SK-N-SH (cell line): ENCODE measurements at regions not wholly inside any gene's neighbourhood (a gene's known extent, or its start where the extent isn't known, plus 50 kb on each side); places are given as distances from the start of the nearest gene placed in this dataset.

Source experiments
- CTCF ChIA-PET: fragments of 300-600, 350-600 bp; formaldehyde crosslinking; extraction: SDS; loops from one replicate; lab custom pipeline; 2021; lab: Yijun Ruan, JAX
- POLR2A ChIA-PET: fragments of 350-600 bp; sonication (Branson Sonifier 250); formaldehyde crosslinking; extraction: SDS; loops from one replicate; lab custom pipeline; 2020; ENCODE audit warnings: antibody characterized with exemption, inconsistent platforms; lab: Yijun Ruan, JAX
- DNase-seq: peaks from one replicate; pipeline ENCODE4 v3.0.0; 2012
- H2AFZ ChIP-seq: fragments of 200-600 bp; sonication (generic); 2 replicates; pipeline ENCODE4 v1.8.1; 2016; ENCODE audit warnings: antibody characterized with exemption, mild to moderate bottlenecking, low read depth
- H3F3A ChIP-seq: fragments of 200-600 bp; sonication (generic); replicated peaks from 2 replicates; pipeline ENCODE3; 2016; ENCODE audit warnings: antibody characterized with exemption, mild to moderate bottlenecking; ENCODE audit not compliant: insufficient read depth
- H3K27ac ChIP-seq, 2 experiments: fragments of 200-500 bp in 1 of 2; fragments of 200-600 bp in 1 of 2; sonication (Bioruptor generic) in 1 of 2; sonication (generic), shearing (Covaris generic) in 1 of 2; 2 replicates each; pipeline versions ENCODE4 v1.5.1 to v1.6.1; 2014 to 2016; ENCODE audit warnings: low read depth in 2 of 2, inconsistent platforms in 1 of 2, low read length in 1 of 2, mild to moderate bottlenecking in 1 of 2, mixed read lengths in 1 of 2
- H3K27me3 ChIP-seq: fragments of 200-600 bp; sonication (generic), shearing (Covaris generic); 2 replicates; pipeline ENCODE4 v1.6.1; 2016; ENCODE audit warnings: mixed run types; ENCODE audit not compliant: insufficient read depth
- H3K36me3 ChIP-seq, 2 experiments: fragments of 200-500 bp in 1 of 2; fragments of 200-600 bp in 1 of 2; sonication (Bioruptor generic) in 1 of 2; sonication (generic) in 1 of 2; replicated peaks in 1 of 2; 2 replicates each; pipeline versions ENCODE3 to v1.5.1; 2014 to 2016; ENCODE audit warnings: low read length in 1 of 2, mild to moderate bottlenecking in 1 of 2; ENCODE audit not compliant: insufficient read depth in 2 of 2, control insufficient read depth in 1 of 2
- H3K4me1 ChIP-seq, 2 experiments: fragments of 200-500 bp in 1 of 2; fragments of 200-600 bp in 1 of 2; sonication (Bioruptor generic) in 1 of 2; sonication (generic), shearing (Covaris generic) in 1 of 2; 2 replicates each; pipeline versions ENCODE4 v1.5.1 to v1.6.1; 2014 to 2016; ENCODE audit warnings: low read depth in 1 of 2, low read length in 1 of 2, mixed run types in 1 of 2; ENCODE audit not compliant: insufficient read depth in 2 of 2, control insufficient read depth in 1 of 2
- H3K4me2 ChIP-seq: fragments of 200-600 bp; sonication (generic), shearing (Covaris generic); 2 replicates; pipeline ENCODE4 v1.6.1; 2017; ENCODE audit warnings: mixed run types
- H3K4me3 ChIP-seq, 2 experiments: fragments of 200-500 bp in 1 of 2; fragments of 200-600 bp in 1 of 2; sonication (Bioruptor generic) in 1 of 2; sonication (generic), shearing (Covaris generic) in 1 of 2; 2 replicates each; pipeline versions ENCODE4 v1.5.1 to v1.8.1; 2014 to 2016; ENCODE audit warnings: low read depth in 2 of 2, inconsistent platforms in 1 of 2, low read length in 1 of 2, mild to moderate bottlenecking in 1 of 2, mixed read lengths in 1 of 2, moderate library complexity in 1 of 2
- H3K79me2 ChIP-seq: fragments of 200-600 bp; sonication (generic); 2 replicates; pipeline ENCODE4 v1.8.1; 2017; ENCODE audit warnings: mild to moderate bottlenecking; ENCODE audit not compliant: insufficient read depth
- H3K9ac ChIP-seq: fragments of 200-600 bp; sonication (generic); 2 replicates; pipeline ENCODE4 v1.6.1; 2017; ENCODE audit warnings: mixed run types
- H3K9me2 ChIP-seq: fragments of 200-600 bp; sonication (generic); 2 replicates; pipeline ENCODE4 v1.6.1; 2017; ENCODE audit warnings: mixed run types
- H3K9me3 ChIP-seq: fragments of 200-600 bp; sonication (generic); 2 replicates; pipeline ENCODE4 v1.6.1; 2017; ENCODE audit warnings: mixed run types, mild to moderate bottlenecking, moderate library complexity
- H4K20me1 ChIP-seq: fragments of 200-600 bp; sonication (generic); 2 replicates; pipeline ENCODE4 v1.6.1; 2017; ENCODE audit warnings: mild to moderate bottlenecking, mixed run types; ENCODE audit not compliant: insufficient read depth
- EP300 ChIP-seq, 2 experiments: IDR thresholded peaks; 2 replicates each; pipeline versions ENCODE4 v1.4.0 to v1.6.1; 2012; ENCODE audit warnings: borderline replicate concordance in 1 of 2, low read depth in 1 of 2, low read length in 1 of 2
- FOSL2 ChIP-seq: IDR thresholded peaks from 2 replicates; pipeline ENCODE4 v1.4.0; 2012; ENCODE audit warnings: low read depth, mild to moderate bottlenecking, moderate library complexity, borderline replicate concordance
- FOXM1 ChIP-seq: IDR thresholded peaks from 2 replicates; pipeline ENCODE4 v1.4.0; 2012; ENCODE audit warnings: low read depth, mild to moderate bottlenecking
- GABPA ChIP-seq: IDR thresholded peaks from 2 replicates; pipeline ENCODE4 v1.4.0; 2012; ENCODE audit warnings: low read depth, mild to moderate bottlenecking
- GATA2 ChIP-seq: sonication (generic); formaldehyde crosslinking; IDR thresholded peaks from 2 replicates; pipeline ENCODE4 v1.5.0; 2020; ENCODE audit warnings: mild to moderate bottlenecking, missing genetic modification reagents
- JUND ChIP-seq: IDR thresholded peaks from 2 replicates; pipeline ENCODE4 v1.4.0; 2012
- RAD21 ChIP-seq: IDR thresholded peaks from 2 replicates; pipeline ENCODE4 v1.6.1; 2012; ENCODE audit warnings: mild to moderate bottlenecking, low read length
- RXRA ChIP-seq: IDR thresholded peaks from 2 replicates; pipeline ENCODE4 v1.4.0; 2012; ENCODE audit warnings: low read depth, mild to moderate bottlenecking, borderline replicate concordance
- SMC3 ChIP-seq: IDR thresholded peaks from 2 replicates; pipeline ENCODE4 v1.6.1; 2012; ENCODE audit warnings: low read depth, low read length, improper control_type of control experiment
- TAF1 ChIP-seq: IDR thresholded peaks from 2 replicates; pipeline ENCODE4 v1.6.1; 2012; ENCODE audit warnings: low read depth, mild to moderate bottlenecking, low read length, moderate library complexity, borderline replicate concordance
- YY1 ChIP-seq: IDR thresholded peaks from 2 replicates; pipeline ENCODE4 v1.4.0; 2012; ENCODE audit warnings: low read depth, mild to moderate bottlenecking
- WGBS: methylation state at CpG from one replicate; pipeline ENCODE4 v1.1.6; 2017; ENCODE audit warnings: low lambda C conversion rate; 5-methylcytosine and 5-hydroxymethylcytosine counted together
- TF ChIP-seq, protein P1 (sequence below): fragments of 200-600 bp; sonication (generic); IDR thresholded peaks from 2 replicates; pipeline ENCODE4 v1.6.1; 2017; ENCODE audit warnings: antibody characterized with exemption, mild to moderate bottlenecking, moderate library complexity
- TF ChIP-seq, protein P2 (sequence below): IDR thresholded peaks from 2 replicates; pipeline ENCODE4 v1.4.0; 2012; ENCODE audit warnings: low read depth, borderline replicate concordance

DNA sequence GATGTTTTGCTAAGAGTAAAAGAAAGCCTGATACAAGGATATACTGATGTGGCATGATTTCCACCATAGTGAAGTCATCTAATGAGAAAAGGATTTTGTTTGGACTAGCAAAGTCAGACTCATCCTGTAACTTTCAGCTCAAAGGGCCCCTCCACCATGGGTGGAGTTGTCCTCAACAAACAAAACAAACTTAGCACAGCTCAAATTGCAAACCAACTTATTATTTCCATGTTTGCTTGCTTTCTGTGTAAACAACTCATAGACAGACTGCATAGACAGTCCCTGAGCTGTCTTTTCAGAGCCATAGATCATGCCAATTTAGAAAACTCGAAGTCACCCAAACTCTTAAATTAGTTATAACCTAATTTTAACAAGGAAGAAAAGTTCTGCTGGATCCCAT, 69.4 kb upstream of the VAV3 start (continued):
- TF ChIP-seq GABPA = no peak
- no peak for TF ChIP-seq FOSL2
- TF ChIP-seq EP300 (IDR thresholded peaks at IDR 0.05; ENCODE audit: borderline replicate concordance in 1 of 2, low read depth in 1 of 2, low read length in 1 of 2) = no peak
- TF ChIP-seq RXRA = no peak
- TF ChIP-seq, protein P1, sequence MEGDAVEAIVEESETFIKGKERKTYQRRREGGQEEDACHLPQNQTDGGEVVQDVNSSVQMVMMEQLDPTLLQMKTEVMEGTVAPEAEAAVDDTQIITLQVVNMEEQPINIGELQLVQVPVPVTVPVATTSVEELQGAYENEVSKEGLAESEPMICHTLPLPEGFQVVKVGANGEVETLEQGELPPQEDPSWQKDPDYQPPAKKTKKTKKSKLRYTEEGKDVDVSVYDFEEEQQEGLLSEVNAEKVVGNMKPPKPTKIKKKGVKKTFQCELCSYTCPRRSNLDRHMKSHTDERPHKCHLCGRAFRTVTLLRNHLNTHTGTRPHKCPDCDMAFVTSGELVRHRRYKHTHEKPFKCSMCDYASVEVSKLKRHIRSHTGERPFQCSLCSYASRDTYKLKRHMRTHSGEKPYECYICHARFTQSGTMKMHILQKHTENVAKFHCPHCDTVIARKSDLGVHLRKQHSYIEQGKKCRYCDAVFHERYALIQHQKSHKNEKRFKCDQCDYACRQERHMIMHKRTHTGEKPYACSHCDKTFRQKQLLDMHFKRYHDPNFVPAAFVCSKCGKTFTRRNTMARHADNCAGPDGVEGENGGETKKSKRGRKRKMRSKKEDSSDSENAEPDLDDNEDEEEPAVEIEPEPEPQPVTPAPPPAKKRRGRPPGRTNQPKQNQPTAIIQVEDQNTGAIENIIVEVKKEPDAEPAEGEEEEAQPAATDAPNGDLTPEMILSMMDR = no peak
- TF ChIP-seq FOXM1 = no peak

DNA sequence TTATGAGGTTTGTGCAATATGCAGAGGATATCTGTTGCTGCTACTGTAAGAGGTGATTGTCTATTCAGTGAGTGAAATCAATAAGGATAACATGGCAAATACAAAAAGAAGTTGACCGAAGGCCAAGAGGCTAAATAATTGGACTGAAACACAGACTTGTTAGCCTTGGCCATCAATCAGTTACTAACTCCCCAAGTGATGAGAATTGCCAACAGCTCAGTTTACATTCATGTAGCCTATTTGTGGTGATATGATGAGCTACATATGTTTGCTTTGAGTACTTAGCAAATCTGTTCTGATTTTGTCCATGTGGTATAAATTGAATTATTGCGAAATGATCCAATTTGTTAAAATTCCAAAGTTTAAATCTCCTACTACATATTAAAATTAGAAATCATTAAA, 68.6 kb upstream of the VAV3 start:
- POLR2A ChIA-PET = no interaction called here
- WGBS = 72% methylated on average over 2 of the region's 2 CpGs
- TF ChIP-seq, protein P1 = no peak
- TF ChIP-seq JUND (no peak), YY1 (no peak), EP300 (IDR thresholded peaks at IDR 0.05; ENCODE audit: borderline replicate concordance in 1 of 2, low read depth in 1 of 2, low read length in 1 of 2) (no peak), SMC3 (no peak), FOXM1 (no peak), FOSL2 (no peak), GATA2 (CRISPR knock-in tag) (no peak), RAD21 (no peak), TAF1 (no peak)
- TF ChIP-seq, protein P2, sequence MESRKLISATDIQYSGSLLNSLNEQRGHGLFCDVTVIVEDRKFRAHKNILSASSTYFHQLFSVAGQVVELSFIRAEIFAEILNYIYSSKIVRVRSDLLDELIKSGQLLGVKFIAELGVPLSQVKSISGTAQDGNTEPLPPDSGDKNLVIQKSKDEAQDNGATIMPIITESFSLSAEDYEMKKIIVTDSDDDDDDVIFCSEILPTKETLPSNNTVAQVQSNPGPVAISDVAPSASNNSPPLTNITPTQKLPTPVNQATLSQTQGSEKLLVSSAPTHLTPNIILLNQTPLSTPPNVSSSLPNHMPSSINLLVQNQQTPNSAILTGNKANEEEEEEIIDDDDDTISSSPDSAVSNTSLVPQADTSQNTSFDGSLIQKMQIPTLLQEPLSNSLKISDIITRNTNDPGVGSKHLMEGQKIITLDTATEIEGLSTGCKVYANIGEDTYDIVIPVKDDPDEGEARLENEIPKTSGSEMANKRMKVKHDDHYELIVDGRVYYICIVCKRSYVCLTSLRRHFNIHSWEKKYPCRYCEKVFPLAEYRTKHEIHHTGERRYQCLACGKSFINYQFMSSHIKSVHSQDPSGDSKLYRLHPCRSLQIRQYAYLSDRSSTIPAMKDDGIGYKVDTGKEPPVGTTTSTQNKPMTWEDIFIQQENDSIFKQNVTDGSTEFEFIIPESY = no peak
- no peak overlapping the region for H3K9ac ChIP-seq
- H3K36me3 ChIP-seq = no peaks in the 10 kb centered on the region
- H3K4me2 ChIP-seq = no peak overlapping the region
- H3K27ac ChIP-seq = no peak overlapping the region
- no peaks in the 10 kb centered on the region for H3K4me1 ChIP-seq
- H4K20me1 ChIP-seq = no peaks in the 10 kb centered on the region
- no peak overlapping the region for H2AFZ ChIP-seq
- no peak for DNase-seq
- H3K9me3 ChIP-seq = no peaks in the 10 kb centered on the region
- no peak overlapping the region for H3K4me3 ChIP-seq
- no peaks in the 10 kb centered on the region for H3F3A ChIP-seq
- H3K79me2 ChIP-seq = no peaks in the 10 kb centered on the region
- no peaks in the 10 kb centered on the region for H3K9me2 ChIP-seq
- no peaks in the 10 kb centered on the region for H3K27me3 ChIP-seq
- CTCF ChIA-PET = interaction anchor here (0.8 to 0.9 kb wide), 2 partner anchors 12 to 15 kb away, joined by 3 read pairs; no protein-coding TSS in a partner anchor
